ENCODE measurements at regions not wholly inside any gene's neighbourhood (a gene's known extent, or its start where the extent isn't known, plus 50 kb on each side); places are given as distances from the start of the nearest gene placed in this dataset.

- TF ChIP-seq ZNF274 (IDR thresholded peaks at IDR 0.05; ENCODE audit: low read depth, low read length) (no peak), SUZ12 (IDR thresholded peaks at IDR 0.05; ENCODE audit: extremely low read depth, insufficient read depth, insufficient read length) (no peak)
Measured at GRCh38 chr11:109853156-109853776, 239.9 kb upstream of the ZC3H12C start.

All from NT2/D1 (cell line).